ENCODE measurements at regions not wholly inside any gene's neighbourhood (a gene's known extent, or its start where the extent isn't known, plus 50 kb on each side); places are given as distances from the start of the nearest gene placed in this dataset.

- peaks cover 0 to 3% (median 0%) of the 10 kb centered on the region in 6 donors for H3K9me3 Mint-ChIP-seq
- no peak overlapping the region for H3K4me3 Mint-ChIP-seq
- no peak overlapping the region for H3K27ac Mint-ChIP-seq
- no peaks in the 10 kb centered on the region for H3K36me3 Mint-ChIP-seq
- no peak for DNase-seq
- peaks cover 0 to 4% (median 2%) of the 10 kb centered on the region in 3 donors for H3K27me3 Mint-ChIP-seq (ENCODE audit: low read depth in 3 of 3)
- H3K4me1 Mint-ChIP-seq: peaks cover 0 to 11% of the 10 kb centered on the region in 2 donors
These were observed 138.2 kb upstream of the SPTLC3 start for GRCh38 chr20:12870588-12870987.

- no peak for DNase-seq
- Mint-ChIP-seq H3K4me1 (no peaks in the 10 kb centered on the region), H3K9me3 (no peaks in the 10 kb centered on the region), H3K27ac (no peak overlapping the region), H3K4me3 (no peak overlapping the region), H3K27me3 (ENCODE audit: low read depth in 3 of 3) (peaks cover 0 to 1% (median 0%) of the 10 kb centered on the region in 3 donors), H3K36me3 (no peaks in the 10 kb centered on the region)
These were observed 133.8 kb upstream of the SPTLC3 start for GRCh38 chr20:12874933-12875332.

- no peaks in the 10 kb centered on the region for H3K9me3 Mint-ChIP-seq
- DNase-seq: no peak
- H3K27ac Mint-ChIP-seq: no peak overlapping the region
- H3K4me1 Mint-ChIP-seq: no peaks in the 10 kb centered on the region
- no peaks in the 10 kb centered on the region for H3K36me3 Mint-ChIP-seq
- no peak overlapping the region for H3K4me3 Mint-ChIP-seq
- peaks cover 0 to 1% (median 0%) of the 10 kb centered on the region in 3 donors for H3K27me3 Mint-ChIP-seq (ENCODE audit: low read depth in 3 of 3)
These were observed 133.3 kb upstream of the SPTLC3 start for GRCh38 chr20:12875510-12875909.

GRCh38 chr20:12882832-12883506 is 125.8 kb upstream of the SPTLC3 start:
- Mint-ChIP-seq H3K27me3 (ENCODE audit: low read depth in 3 of 3) (peaks cover 3 to 7% (median 4%) of the 10 kb centered on the region in 3 donors), H3K27ac (no peak overlapping the region), H3K4me1 (no peaks in the 10 kb centered on the region), H3K9me3 (peaks cover 0 to 4% (median 0%) of the 10 kb centered on the region in 6 donors), H3K36me3 (no peaks in the 10 kb centered on the region), H3K4me3 (no peak overlapping the region)
- DNase-seq: no peak

- Mint-ChIP-seq H3K27ac (no peak overlapping the region), H3K4me1 (no peaks in the 10 kb centered on the region), H3K27me3 (ENCODE audit: low read depth in 3 of 3) (peaks cover 3 to 7% (median 4%) of the 10 kb centered on the region in 3 donors), H3K36me3 (no peaks in the 10 kb centered on the region), H3K9me3 (peaks cover 0 to 4% (median 0%) of the 10 kb centered on the region in 6 donors), H3K4me3 (no peak overlapping the region)
- no peak for DNase-seq
These were observed 125.3 kb upstream of the SPTLC3 start for GRCh38 chr20:12883507-12883885.

- peaks cover 0 to 12% (median 4%) of the 10 kb centered on the region in 3 donors for H3K27me3 Mint-ChIP-seq (ENCODE audit: low read depth in 3 of 3)
- H3K4me1 Mint-ChIP-seq: no peaks in the 10 kb centered on the region
- H3K4me3 Mint-ChIP-seq: no peak overlapping the region
- H3K9me3 Mint-ChIP-seq: peaks cover 0 to 11% (median 0%) of the 10 kb centered on the region in 6 donors
- H3K36me3 Mint-ChIP-seq: no peaks in the 10 kb centered on the region
- H3K27ac Mint-ChIP-seq: no peak overlapping the region
- DNase-seq: no peak
These were observed 122.0 kb upstream of the SPTLC3 start for GRCh38 chr20:12886618-12887363.

- peaks cover 0 to 6% (median 4%) of the 10 kb centered on the region in 3 donors for H3K27me3 Mint-ChIP-seq (ENCODE audit: low read depth in 3 of 3)
- peaks cover 0 to 8% (median 0%) of the 10 kb centered on the region in 6 donors for H3K9me3 Mint-ChIP-seq
- no peak for DNase-seq
- H3K36me3 Mint-ChIP-seq: no peaks in the 10 kb centered on the region
- no peaks in the 10 kb centered on the region for H3K4me1 Mint-ChIP-seq
- no peak overlapping the region for H3K4me3 Mint-ChIP-seq
- no peak overlapping the region for H3K27ac Mint-ChIP-seq
These were observed 117.1 kb upstream of the SPTLC3 start for GRCh38 chr20:12891643-12892042.

GRCh38 chr20:12893019-12893418 is 115.8 kb upstream of the SPTLC3 start:
- no peak overlapping the region for H3K27ac Mint-ChIP-seq
- no peak for DNase-seq
- peaks cover 0 to 6% (median 4%) of the 10 kb centered on the region in 3 donors for H3K27me3 Mint-ChIP-seq (ENCODE audit: low read depth in 3 of 3)
- H3K4me1 Mint-ChIP-seq: no peaks in the 10 kb centered on the region
- H3K9me3 Mint-ChIP-seq: peaks cover 0 to 8% (median 0%) of the 10 kb centered on the region in 6 donors
- H3K36me3 Mint-ChIP-seq: no peaks in the 10 kb centered on the region
- no peak overlapping the region for H3K4me3 Mint-ChIP-seq

GRCh38 chr20:12893653-12894052 is 115.1 kb upstream of the SPTLC3 start:
- Mint-ChIP-seq H3K27ac (no peak overlapping the region), H3K4me3 (no peak overlapping the region), H3K27me3 (ENCODE audit: low read depth in 3 of 3) (peaks cover 0 to 6% (median 5%) of the 10 kb centered on the region in 3 donors), H3K36me3 (no peaks in the 10 kb centered on the region), H3K9me3 (peaks cover 0 to 9% (median 0%) of the 10 kb centered on the region in 6 donors), H3K4me1 (no peaks in the 10 kb centered on the region)
- DNase-seq: no peak

- Mint-ChIP-seq H3K4me3 (no peak overlapping the region), H3K4me1 (no peaks in the 10 kb centered on the region), H3K9me3 (peaks cover 0 to 9% (median 0%) of the 10 kb centered on the region in 6 donors), H3K36me3 (no peaks in the 10 kb centered on the region), H3K27ac (no peak overlapping the region), H3K27me3 (ENCODE audit: low read depth in 3 of 3) (peaks cover 0 to 6% (median 5%) of the 10 kb centered on the region in 3 donors)
- DNase-seq: no peak
These were observed 114.7 kb upstream of the SPTLC3 start for GRCh38 chr20:12894089-12894488.

GRCh38 chr20:12896180-12896579 is 112.6 kb upstream of the SPTLC3 start:
- Mint-ChIP-seq H3K36me3 (no peaks in the 10 kb centered on the region), H3K27ac (no peak overlapping the region), H3K9me3 (peaks cover 0 to 4% (median 0%) of the 10 kb centered on the region in 6 donors), H3K4me1 (no peaks in the 10 kb centered on the region), H3K27me3 (ENCODE audit: low read depth in 3 of 3) (peaks cover 0 to 5% (median 3%) of the 10 kb centered on the region in 3 donors), H3K4me3 (no peak overlapping the region)
- DNase-seq: no peak

- Mint-ChIP-seq H3K9me3 (peaks cover 0 to 5% (median 0%) of the 10 kb centered on the region in 6 donors), H3K4me3 (no peak overlapping the region), H3K4me1 (no peaks in the 10 kb centered on the region), H3K27me3 (ENCODE audit: low read depth in 3 of 3) (peaks cover 0 to 2% (median 1%) of the 10 kb centered on the region in 3 donors), H3K36me3 (no peaks in the 10 kb centered on the region), H3K27ac (no peak overlapping the region)
- no peak for DNase-seq
These were observed 105.8 kb upstream of the SPTLC3 start for GRCh38 chr20:12902992-12903391.

GRCh38 chr20:12906361-12906760 is 102.4 kb upstream of the SPTLC3 start:
- Mint-ChIP-seq H3K4me1 (no peaks in the 10 kb centered on the region), H3K36me3 (no peaks in the 10 kb centered on the region), H3K27ac (no peak overlapping the region), H3K9me3 (peaks cover 0 to 1% (median 0%) of the 10 kb centered on the region in 6 donors), H3K27me3 (ENCODE audit: low read depth in 3 of 3) (peaks cover 0 to 2% (median 2%) of the 10 kb centered on the region in 3 donors), H3K4me3 (no peak overlapping the region)
- DNase-seq: no peak

- Mint-ChIP-seq H3K36me3 (no peaks in the 10 kb centered on the region), H3K27ac (no peak overlapping the region), H3K27me3 (ENCODE audit: low read depth in 3 of 3) (peaks cover 2 to 4% (median 3%) of the 10 kb centered on the region in 3 donors), H3K4me1 (no peaks in the 10 kb centered on the region), H3K9me3 (peaks cover 0 to 3% (median 0%) of the 10 kb centered on the region in 6 donors), H3K4me3 (no peak overlapping the region)
- DNase-seq: no peak
These were observed 97.4 kb upstream of the SPTLC3 start for GRCh38 chr20:12911372-12911771.

Data from immature natural killer cell (primary cell).